IPS-20b (cell line): ENCODE measurements at regions not wholly inside any gene's neighbourhood (a gene's known extent, or its start where the extent isn't known, plus 50 kb on each side); places are given as distances from the start of the nearest gene placed in this dataset.

Source experiments
- H3K27ac ChIP-seq: one replicate; pipeline ENCODE4 v1.5.1; 2013; ENCODE audit warnings: low read length
- H3K27me3 ChIP-seq: 2 replicates; pipeline ENCODE4 v1.6.1; 2013; ENCODE audit warnings: mild to moderate bottlenecking, low read length, inconsistent platforms; ENCODE audit not compliant: insufficient read depth
- H3K36me3 ChIP-seq: 2 replicates; pipeline ENCODE4 v1.6.1; 2013; ENCODE audit warnings: low read depth, mild to moderate bottlenecking, inconsistent platforms, low read length, moderate library complexity; ENCODE audit not compliant: insufficient read depth
- H3K4me1 ChIP-seq: 2 replicates; pipeline ENCODE4 v1.6.1; 2013; ENCODE audit warnings: mild to moderate bottlenecking, control low read depth, inconsistent platforms, low read length, moderate library complexity; ENCODE audit not compliant: insufficient read depth
- H3K4me3 ChIP-seq: 2 replicates; pipeline ENCODE4 v1.5.1; 2013; ENCODE audit warnings: mild to moderate bottlenecking, low read length, inconsistent platforms
- H3K9ac ChIP-seq: 2 replicates; pipeline ENCODE4 v1.6.1; 2013; ENCODE audit warnings: low read depth, mild to moderate bottlenecking, inconsistent platforms, low read length, moderate library complexity
- H3K9me3 ChIP-seq: 2 replicates; pipeline ENCODE4 v1.6.1; 2013; ENCODE audit warnings: mild to moderate bottlenecking, low read depth, low read length, inconsistent platforms; ENCODE audit not compliant: insufficient read depth

- H3K9ac ChIP-seq = peak overlapping the region; percentile 78; the same call in 1 of the 2 replicates
- no peaks in the 10 kb centered on the region for H3K36me3 ChIP-seq
- no peaks in the 10 kb centered on the region for H3K27me3 ChIP-seq
- H3K9me3 ChIP-seq = no peaks in the 10 kb centered on the region
- H3K27ac ChIP-seq = peak overlapping the region; percentile 73
- peaks cover 36% of the 10 kb centered on the region for H3K4me1 ChIP-seq
- peak overlapping the region; percentile 86 for H3K4me3 ChIP-seq
These were observed 413.7 kb downstream of the PCNX1 start for GRCh38 chr14:71320734-71321573.

DNA sequence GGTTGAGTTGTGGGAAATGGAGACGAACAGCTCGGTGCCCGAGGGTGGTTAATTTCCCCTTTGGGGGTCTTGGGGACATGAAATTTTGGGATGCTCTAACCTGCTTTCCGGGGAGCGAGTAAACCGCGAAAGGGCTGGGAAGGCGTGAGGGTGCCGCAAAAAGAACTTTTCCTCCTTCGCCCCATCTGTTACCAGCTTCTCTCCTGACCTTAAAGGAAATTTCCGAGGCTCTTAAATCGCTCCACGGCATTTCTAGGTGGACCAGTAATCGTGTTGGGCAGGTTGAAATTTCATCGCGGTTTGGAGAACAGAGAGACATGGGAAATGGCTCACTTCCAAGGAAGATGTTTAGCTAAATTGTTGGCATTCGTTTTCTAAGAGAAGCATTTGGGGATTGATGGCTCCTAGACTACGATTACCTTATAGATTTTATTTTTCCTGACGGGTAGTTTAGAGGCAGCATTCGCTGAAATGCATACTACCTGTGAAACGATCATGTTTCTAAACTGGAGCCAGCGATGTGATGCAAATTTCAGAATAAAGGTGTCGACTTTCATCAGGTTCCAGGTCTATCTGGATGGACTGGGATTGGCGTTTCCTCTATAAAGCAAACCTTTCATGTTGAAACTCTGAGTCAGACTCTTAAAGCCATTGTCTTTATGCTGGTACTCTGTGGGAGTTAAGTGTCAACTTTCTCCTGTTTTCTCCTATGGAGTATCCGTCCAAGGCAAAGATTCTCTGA is 414.5 kb downstream of the PCNX1 start:
- Histone ChIP-seq H3K27ac (peak overlapping the region; percentile 73), H3K4me3 (peak overlapping the region; percentile 86), H3K9me3 (no peaks in the 10 kb centered on the region), H3K9ac (peak overlapping the region; percentile 78), H3K27me3 (no peaks in the 10 kb centered on the region), H3K4me1 (peaks cover 37% of the 10 kb centered on the region), H3K36me3 (no peaks in the 10 kb centered on the region)

DNA sequence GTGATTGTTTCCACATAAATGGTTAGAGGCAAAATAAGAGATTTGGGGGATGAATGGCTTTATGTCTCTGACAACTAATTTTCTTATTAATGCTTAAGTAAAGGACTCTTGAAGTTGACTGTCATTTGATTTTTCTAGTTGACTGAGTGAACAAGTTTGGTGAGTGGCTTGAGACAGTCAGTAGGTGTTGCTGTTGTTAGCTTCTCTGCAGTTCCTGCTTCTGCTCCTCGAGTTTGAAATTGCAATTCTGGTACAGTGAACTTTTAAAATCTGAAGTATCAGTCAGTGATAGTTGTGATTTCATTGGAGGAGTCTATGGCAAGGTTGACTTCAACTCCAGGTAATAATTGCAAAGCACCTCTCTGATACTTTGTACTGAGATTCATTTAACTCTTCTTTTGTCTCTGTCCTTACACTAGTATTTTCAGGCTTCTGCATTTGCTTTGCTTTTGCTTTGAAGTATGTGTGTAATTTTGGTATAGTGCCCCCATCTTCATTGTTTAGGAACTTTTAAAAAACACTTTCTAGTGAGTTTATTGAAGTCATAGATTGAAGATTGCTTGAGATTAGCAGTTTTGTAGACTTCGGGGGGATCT is 415.5 kb downstream of the PCNX1 start:
- H3K9ac ChIP-seq = no peak overlapping the region; the same call in 1 of the 2 replicates
- peak overlapping the region; percentile 86 for H3K4me3 ChIP-seq
- no peaks in the 10 kb centered on the region for H3K36me3 ChIP-seq
- H3K9me3 ChIP-seq = no peaks in the 10 kb centered on the region
- H3K27me3 ChIP-seq = no peaks in the 10 kb centered on the region
- H3K27ac ChIP-seq = no peak overlapping the region
- H3K4me1 ChIP-seq = peaks cover 40% of the 10 kb centered on the region

- Histone ChIP-seq H3K9me3 (no peaks in the 10 kb centered on the region), H3K36me3 (no peaks in the 10 kb centered on the region), H3K27me3 (no peaks in the 10 kb centered on the region), H3K4me1 (peaks cover 46% of the 10 kb centered on the region), H3K27ac (no peak overlapping the region), H3K4me3 (peak overlapping the region; percentile 16; the same call in 1 of the 2 replicates), H3K9ac (peak overlapping the region; percentile 3; the same call in 1 of the 2 replicates)
These were observed 417.6 kb downstream of the PCNX1 start for GRCh38 chr14:71324767-71325272.

DNA sequence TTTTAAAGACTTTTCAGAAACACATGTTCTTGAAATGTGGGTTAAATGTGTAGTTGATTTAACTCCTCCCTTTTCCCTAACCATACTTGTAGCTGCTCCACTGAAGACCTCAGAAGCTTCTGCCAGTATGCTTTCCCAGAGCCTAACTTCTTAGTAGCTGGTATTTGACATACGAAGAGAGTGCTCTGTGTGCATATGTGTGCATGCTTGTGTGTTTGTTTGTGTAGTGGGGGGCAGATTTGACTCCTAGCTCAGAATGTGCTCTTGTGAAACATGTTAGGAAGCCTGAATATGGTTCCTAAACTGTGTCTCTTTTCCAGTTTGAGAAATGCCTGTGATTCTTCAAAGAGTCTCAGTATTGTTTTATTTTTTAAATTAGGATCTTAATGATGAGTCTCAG is 420.4 kb downstream of the PCNX1 start:
- no peak overlapping the region for H3K9ac ChIP-seq
- H3K4me3 ChIP-seq = no peak overlapping the region
- H3K9me3 ChIP-seq = no peaks in the 10 kb centered on the region
- H3K27ac ChIP-seq = no peak overlapping the region
- H3K36me3 ChIP-seq = no peaks in the 10 kb centered on the region; the same call in 1 of the 2 replicates
- peaks cover 40% of the 10 kb centered on the region for H3K4me1 ChIP-seq
- no peaks in the 10 kb centered on the region for H3K27me3 ChIP-seq

GRCh38 chr14:71328183-71328582 is 420.9 kb downstream of the PCNX1 start:
- Histone ChIP-seq H3K27ac (no peak overlapping the region), H3K36me3 (no peaks in the 10 kb centered on the region; the same call in 1 of the 2 replicates), H3K4me1 (peaks cover 35% of the 10 kb centered on the region), H3K9me3 (no peaks in the 10 kb centered on the region), H3K4me3 (no peak overlapping the region), H3K9ac (no peak overlapping the region), H3K27me3 (no peaks in the 10 kb centered on the region)

GRCh38 chr14:71328954-71329353 is 421.7 kb downstream of the PCNX1 start:
- H3K9me3 ChIP-seq = no peaks in the 10 kb centered on the region
- no peak overlapping the region for H3K4me3 ChIP-seq
- H3K4me1 ChIP-seq = peaks cover 31% of the 10 kb centered on the region
- H3K27ac ChIP-seq = no peak overlapping the region
- H3K27me3 ChIP-seq = no peaks in the 10 kb centered on the region
- H3K9ac ChIP-seq = no peak overlapping the region
- no peaks in the 10 kb centered on the region; the same call in 1 of the 2 replicates for H3K36me3 ChIP-seq

DNA sequence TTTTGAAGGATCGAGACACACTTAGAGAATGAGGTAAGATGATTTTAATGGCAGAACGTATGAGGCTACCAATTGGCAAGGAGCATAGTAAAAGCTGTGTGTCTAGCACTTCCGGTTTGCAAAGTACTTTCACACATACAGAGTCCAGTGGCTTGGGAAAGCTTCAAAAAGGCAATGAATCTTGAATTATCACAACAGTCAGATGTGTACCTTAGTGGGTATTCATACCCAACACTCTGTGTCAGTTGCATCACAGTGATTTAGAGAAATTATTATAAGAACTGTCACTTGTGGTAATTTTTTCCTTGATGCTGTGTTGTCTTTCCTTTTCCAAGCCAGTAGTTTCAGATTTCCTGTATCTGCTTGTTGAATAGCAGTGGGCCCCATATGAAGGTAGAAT is 424.1 kb downstream of the PCNX1 start:
- Histone ChIP-seq H3K9me3 (no peaks in the 10 kb centered on the region), H3K36me3 (no peaks in the 10 kb centered on the region; the same call in 1 of the 2 replicates), H3K27me3 (no peaks in the 10 kb centered on the region), H3K4me3 (no peak overlapping the region), H3K9ac (no peak overlapping the region), H3K27ac (no peak overlapping the region), H3K4me1 (peaks cover 13% of the 10 kb centered on the region)

GRCh38 chr14:71332476-71332875 is 425.2 kb downstream of the PCNX1 start:
- Histone ChIP-seq H3K27me3 (no peaks in the 10 kb centered on the region), H3K27ac (no peak overlapping the region), H3K36me3 (no peaks in the 10 kb centered on the region; the same call in 1 of the 2 replicates), H3K4me3 (no peak overlapping the region), H3K4me1 (peaks cover 12% of the 10 kb centered on the region), H3K9ac (no peak overlapping the region), H3K9me3 (no peaks in the 10 kb centered on the region)

DNA sequence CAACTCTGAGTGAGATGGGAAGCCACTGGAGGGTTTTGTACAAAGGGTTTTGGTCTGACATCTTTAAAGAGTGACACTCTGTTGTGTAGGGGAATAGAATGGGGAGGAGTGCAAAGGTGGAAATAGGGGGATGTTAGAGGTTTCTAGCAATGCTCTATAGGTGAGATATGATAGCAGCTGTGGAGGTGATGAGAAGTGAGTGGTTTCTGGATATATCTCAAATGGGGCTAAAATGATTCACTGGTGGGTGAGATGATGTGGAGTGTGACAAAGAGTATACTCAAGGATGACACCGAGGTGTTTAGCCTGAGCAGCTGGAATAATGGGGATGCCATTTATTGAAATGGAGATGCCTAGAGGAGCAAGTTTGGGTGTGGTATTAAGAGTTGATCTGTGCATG is 426.4 kb downstream of the PCNX1 start:
- Histone ChIP-seq H3K4me1 (0 out of 2 replicates have a peak, but pooled peaks cover 4% of the 10 kb centered on the region), H3K27me3 (no peaks in the 10 kb centered on the region), H3K9me3 (no peaks in the 10 kb centered on the region), H3K4me3 (no peak overlapping the region), H3K36me3 (no peaks in the 10 kb centered on the region; the same call in 1 of the 2 replicates), H3K27ac (no peak overlapping the region), H3K9ac (no peak overlapping the region)

- Histone ChIP-seq H3K4me3 (no peak overlapping the region), H3K36me3 (no peaks in the 10 kb centered on the region), H3K27ac (no peak overlapping the region), H3K27me3 (no peaks in the 10 kb centered on the region), H3K9me3 (no peaks in the 10 kb centered on the region), H3K9ac (no peak overlapping the region), H3K4me1 (0 out of 2 replicates have a peak, but pooled peaks cover 4% of the 10 kb centered on the region)
These were observed 429.4 kb downstream of the PCNX1 start for GRCh38 chr14:71336489-71337192.
